H9 (cell line): ENCODE measurements at regions not wholly inside any gene's neighbourhood (a gene's known extent, or its start where the extent isn't known, plus 50 kb on each side); places are given as distances from the start of the nearest gene placed in this dataset.

Experiments used
- DNase-seq: peaks from one replicate; pipeline ENCODE4 v3.0.0-alpha.2; 2017
- H2AFZ ChIP-seq: one replicate; pipeline ENCODE4 v1.6.1; 2013; ENCODE audit warnings: mild to moderate bottlenecking, low read length, control low read depth, moderate library complexity
- H2AK5ac ChIP-seq: 2 replicates; pipeline ENCODE4 v1.6.1; 2013; ENCODE audit warnings: low read length, control low read depth, mixed read lengths; ENCODE audit not compliant: insufficient read length
- H2BK120ac ChIP-seq: one replicate; pipeline ENCODE4 v1.6.1; 2013; ENCODE audit warnings: low read depth, mild to moderate bottlenecking, low read length, control low read depth, inconsistent platforms; ENCODE audit not compliant: poor library complexity, severe bottlenecking
- H2BK12ac ChIP-seq: 2 replicates; pipeline ENCODE4 v1.6.1; 2013; ENCODE audit warnings: low read length, control low read depth, mixed read lengths, low read depth; ENCODE audit not compliant: insufficient read length
- H2BK15ac ChIP-seq: 2 replicates; pipeline ENCODE4 v1.6.1; 2013; ENCODE audit warnings: low read depth, low read length, control low read depth
- H2BK20ac ChIP-seq: one replicate; pipeline ENCODE4 v1.6.1; 2013; ENCODE audit warnings: low read depth, mild to moderate bottlenecking, low read length, control low read depth, inconsistent platforms; ENCODE audit not compliant: poor library complexity, severe bottlenecking
- H2BK5ac ChIP-seq: 2 replicates; pipeline ENCODE4 v1.6.1; 2013; ENCODE audit warnings: low read length, control low read depth, mixed read lengths; ENCODE audit not compliant: insufficient read length
- H3K14ac ChIP-seq: 2 replicates; pipeline ENCODE4 v1.6.1; 2013; ENCODE audit warnings: low read length, control low read depth; ENCODE audit not compliant: insufficient read depth
- H3K18ac ChIP-seq: 2 replicates; pipeline ENCODE4 v1.6.1; 2013; ENCODE audit warnings: low read depth, mild to moderate bottlenecking, mixed read lengths, low read length, control low read depth; ENCODE audit not compliant: insufficient read length
- H3K23ac ChIP-seq: 2 replicates; pipeline ENCODE4 v1.6.1; 2013; ENCODE audit warnings: low read length, control low read depth, mixed read lengths, low read depth; ENCODE audit not compliant: insufficient read length
- H3K23me2 ChIP-seq: 2 replicates; pipeline ENCODE4 v1.6.1; 2013; ENCODE audit warnings: low read depth, mild to moderate bottlenecking, mixed read lengths, low read length, control low read depth; ENCODE audit not compliant: insufficient read length, poor library complexity, severe bottlenecking
- H3K27ac ChIP-seq: 2 replicates; pipeline ENCODE4 v1.5.1; 2013; ENCODE audit warnings: low read length, control low read depth, mixed read lengths, low read depth; ENCODE audit not compliant: insufficient read length
- H3K27me3 ChIP-seq: 2 replicates; pipeline ENCODE4 v1.6.1; 2013; ENCODE audit warnings: low read length, control low read depth, inconsistent platforms; ENCODE audit not compliant: insufficient read depth
- H3K4ac ChIP-seq: 2 replicates; pipeline ENCODE4 v1.6.1; 2013; ENCODE audit warnings: low read depth, mild to moderate bottlenecking, control low read depth, inconsistent platforms, low read length, moderate library complexity
- H3K4me1 ChIP-seq: 2 replicates; pipeline ENCODE4 v1.6.1; 2013; ENCODE audit warnings: low read length, control low read depth, inconsistent platforms; ENCODE audit not compliant: insufficient read depth
- H3K4me2 ChIP-seq: 2 replicates; pipeline ENCODE4 v1.6.1; 2013; ENCODE audit warnings: low read length, control low read depth, mixed read lengths; ENCODE audit not compliant: insufficient read length, insufficient read depth
- H3K56ac ChIP-seq: 2 replicates; pipeline ENCODE4 v1.6.1; 2013; ENCODE audit warnings: low read depth, mild to moderate bottlenecking, mixed read lengths, low read length, control low read depth; ENCODE audit not compliant: insufficient read length
- H3K79me1 ChIP-seq: 2 replicates; pipeline ENCODE4 v1.6.1; 2013; ENCODE audit warnings: low read depth, mild to moderate bottlenecking, moderate library complexity, low read length, control low read depth, inconsistent platforms; ENCODE audit not compliant: insufficient read depth, poor library complexity, severe bottlenecking
- H3K79me2 ChIP-seq: 2 replicates; pipeline ENCODE4 v1.6.1; 2013; ENCODE audit warnings: low read length, control low read depth, inconsistent platforms; ENCODE audit not compliant: insufficient read depth
- H3K9ac ChIP-seq: 2 replicates; pipeline ENCODE4 v1.6.1; 2013; ENCODE audit warnings: low read length, control low read depth, mixed read lengths; ENCODE audit not compliant: insufficient read length; ENCODE audit errors: extremely low read depth
- H3K9me3 ChIP-seq: one replicate; pipeline ENCODE4 v1.6.1; 2013; ENCODE audit warnings: low read depth, low read length, inconsistent platforms; ENCODE audit not compliant: control insufficient read depth
- H3T11ph ChIP-seq: one replicate; pipeline ENCODE4 v1.6.1; 2013; ENCODE audit warnings: mild to moderate bottlenecking, low read length, control low read depth, inconsistent platforms
- H4K20me1 ChIP-seq: one replicate; pipeline ENCODE4 v1.6.1; 2013; ENCODE audit not compliant: control insufficient read depth, insufficient read length, insufficient read depth
- H4K5ac ChIP-seq: 2 replicates; pipeline ENCODE4 v1.6.1; 2013; ENCODE audit warnings: low read depth, mild to moderate bottlenecking, mixed read lengths, low read length, control low read depth; ENCODE audit not compliant: insufficient read length
- H4K8ac ChIP-seq: replicated peaks from 2 replicates; pipeline ENCODE4 v1.6.1; 2013; ENCODE audit warnings: low read length, control low read depth, mixed read lengths, low read depth; ENCODE audit not compliant: insufficient read length
- H4K91ac ChIP-seq: 2 replicates; pipeline ENCODE4 v1.6.1; 2013; ENCODE audit warnings: low read depth, mild to moderate bottlenecking, moderate library complexity, mixed read lengths, low read length, control low read depth; ENCODE audit not compliant: insufficient read length
- H3K27ac Mint-ChIP-seq, 3 experiments: 2 replicates in 2 of 3; 3 replicates in 1 of 3; pipeline ENCODE4 v1.8.0; 2020 to 2021; ENCODE audit warnings: mixed read lengths in 3 of 3, mild to moderate bottlenecking in 1 of 3, moderate library complexity in 1 of 3
- H3K27me3 Mint-ChIP-seq: 2 replicates; pipeline ENCODE4 v1.8.0; 2021; ENCODE audit warnings: low read depth, mild to moderate bottlenecking, moderate library complexity, mixed read lengths
- H3K36me3 Mint-ChIP-seq, 3 experiments: 2 replicates in 2 of 3; 3 replicates in 1 of 3; pipeline ENCODE4 v1.8.0; 2020 to 2021; ENCODE audit warnings: low read depth in 3 of 3, mixed read lengths in 3 of 3; ENCODE audit not compliant: insufficient read depth in 1 of 3
- H3K4me1 Mint-ChIP-seq, 2 experiments: 2 replicates each; pipeline ENCODE4 v1.8.0; 2020; ENCODE audit warnings: mixed read lengths in 2 of 2
- H3K4me3 Mint-ChIP-seq, 2 experiments: 2 replicates in 1 of 2; 3 replicates in 1 of 2; pipeline ENCODE4 v1.8.0; 2020 to 2021; ENCODE audit warnings: mild to moderate bottlenecking in 2 of 2, mixed read lengths in 2 of 2, moderate library complexity in 1 of 2
- H3K9me3 Mint-ChIP-seq, 2 experiments: 2 replicates in 1 of 2; 3 replicates in 1 of 2; pipeline ENCODE4 v1.8.0; 2020; ENCODE audit warnings: mild to moderate bottlenecking in 2 of 2, mixed read lengths in 2 of 2, moderate library complexity in 1 of 2
- WGBS: extraction: QIAGEN DNeasy Blood & Tissue Kit; methylation state at CpG from one replicate; pipeline ENCODE4 v1.1.7; 2013; ENCODE audit warnings: missing lambda C conversion rate, low lambda C conversion rate, mixed read lengths; ENCODE audit not compliant: insufficient read length; ENCODE audit errors: extremely low coverage; 5-methylcytosine and 5-hydroxymethylcytosine counted together
- TF ChIP-seq, protein P1 (sequence below): fragments of 200-600 bp; sonication (generic); conservative IDR thresholded peaks from 3 replicates; pipeline ENCODE4 v1.8.0; 2021; ENCODE audit warnings: antibody characterized with exemption, mild to moderate bottlenecking

DNA sequence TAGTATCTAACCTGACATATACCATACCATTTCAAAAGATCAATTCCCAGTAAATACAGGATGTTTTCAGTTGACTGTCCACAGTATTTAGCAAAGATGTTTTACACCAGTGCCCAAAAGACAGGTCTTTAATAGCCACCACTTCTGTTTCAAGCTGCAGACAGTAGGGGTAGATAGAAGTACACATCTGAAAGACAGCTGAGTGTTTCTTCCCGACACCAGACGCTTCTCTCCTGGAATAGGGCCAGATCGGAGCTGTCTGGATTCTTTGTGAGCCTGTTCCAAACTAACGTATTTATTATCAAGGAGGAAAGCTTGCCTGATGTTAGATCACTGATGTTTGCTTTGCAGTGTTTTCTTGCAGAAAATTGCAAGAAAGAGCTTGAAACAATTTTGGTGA lies 136.1 kb upstream of the RBMS3 start:
- no peak for DNase-seq
- H2AFZ ChIP-seq: no peak overlapping the region
- H2BK15ac ChIP-seq: no peak overlapping the region
- H3K56ac ChIP-seq: no peak overlapping the region
- no peak overlapping the region for H4K5ac ChIP-seq
- H3K79me2 ChIP-seq: no peaks in the 10 kb centered on the region
- H3K14ac ChIP-seq: no peak overlapping the region
- H4K20me1 ChIP-seq: no peaks in the 10 kb centered on the region
- no peak overlapping the region for H4K8ac ChIP-seq
- TF ChIP-seq, protein P1, sequence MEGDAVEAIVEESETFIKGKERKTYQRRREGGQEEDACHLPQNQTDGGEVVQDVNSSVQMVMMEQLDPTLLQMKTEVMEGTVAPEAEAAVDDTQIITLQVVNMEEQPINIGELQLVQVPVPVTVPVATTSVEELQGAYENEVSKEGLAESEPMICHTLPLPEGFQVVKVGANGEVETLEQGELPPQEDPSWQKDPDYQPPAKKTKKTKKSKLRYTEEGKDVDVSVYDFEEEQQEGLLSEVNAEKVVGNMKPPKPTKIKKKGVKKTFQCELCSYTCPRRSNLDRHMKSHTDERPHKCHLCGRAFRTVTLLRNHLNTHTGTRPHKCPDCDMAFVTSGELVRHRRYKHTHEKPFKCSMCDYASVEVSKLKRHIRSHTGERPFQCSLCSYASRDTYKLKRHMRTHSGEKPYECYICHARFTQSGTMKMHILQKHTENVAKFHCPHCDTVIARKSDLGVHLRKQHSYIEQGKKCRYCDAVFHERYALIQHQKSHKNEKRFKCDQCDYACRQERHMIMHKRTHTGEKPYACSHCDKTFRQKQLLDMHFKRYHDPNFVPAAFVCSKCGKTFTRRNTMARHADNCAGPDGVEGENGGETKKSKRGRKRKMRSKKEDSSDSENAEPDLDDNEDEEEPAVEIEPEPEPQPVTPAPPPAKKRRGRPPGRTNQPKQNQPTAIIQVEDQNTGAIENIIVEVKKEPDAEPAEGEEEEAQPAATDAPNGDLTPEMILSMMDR: 0 out of 3 replicates have a peak, but pooled peaks have one; percentile 15
- no peak overlapping the region for H3K4me2 ChIP-seq
- H3K4me1 Mint-ChIP-seq: peaks cover 9 to 16% of the 10 kb centered on the region in 2 experiments
- no peak overlapping the region for H2BK12ac ChIP-seq
- H3K9ac ChIP-seq: no peak overlapping the region
- no peaks in the 10 kb centered on the region for H3K4me1 ChIP-seq
- H3K27me3 Mint-ChIP-seq: peaks cover 1% of the 10 kb centered on the region; the same call in 1 of the 2 replicates
- no peak overlapping the region for H2BK120ac ChIP-seq
- no peak overlapping the region for H3K4ac ChIP-seq
- H3K23me2 ChIP-seq: no peaks in the 10 kb centered on the region
- no peak overlapping the region for H3T11ph ChIP-seq
- H3K23ac ChIP-seq: no peak overlapping the region
- H3K36me3 Mint-ChIP-seq: no peaks in the 10 kb centered on the region
- no peak overlapping the region for H3K4me3 Mint-ChIP-seq
- no peak overlapping the region for H4K91ac ChIP-seq
- H3K27ac Mint-ChIP-seq: no peak overlapping the region
- H3K9me3 ChIP-seq: no peaks in the 10 kb centered on the region
- H3K27me3 ChIP-seq: no peaks in the 10 kb centered on the region
- no peaks in the 10 kb centered on the region for H3K9me3 Mint-ChIP-seq
- H2AK5ac ChIP-seq: no peak overlapping the region
- no peak overlapping the region for H2BK5ac ChIP-seq
- WGBS: no CpG with 5 or more reads among the region's 4 CpGs
- no peak overlapping the region for H2BK20ac ChIP-seq
- no peak overlapping the region for H3K18ac ChIP-seq
- H3K27ac ChIP-seq: no peak overlapping the region
- no peaks in the 10 kb centered on the region for H3K79me1 ChIP-seq
